H9 (cell line): ENCODE measurements at regions not wholly inside any gene's neighbourhood (a gene's known extent, or its start where the extent isn't known, plus 50 kb on each side); places are given as distances from the start of the nearest gene placed in this dataset.

ENCODE experiments used
- DNase-seq: peaks from one replicate; pipeline ENCODE4 v3.0.0-alpha.2; 2017
- H2AFZ ChIP-seq: one replicate; pipeline ENCODE4 v1.6.1; 2013; ENCODE audit warnings: mild to moderate bottlenecking, low read length, control low read depth, moderate library complexity
- H2AK5ac ChIP-seq: 2 replicates; pipeline ENCODE4 v1.6.1; 2013; ENCODE audit warnings: low read length, control low read depth, mixed read lengths; ENCODE audit not compliant: insufficient read length
- H2BK120ac ChIP-seq: one replicate; pipeline ENCODE4 v1.6.1; 2013; ENCODE audit warnings: low read depth, mild to moderate bottlenecking, low read length, control low read depth, inconsistent platforms; ENCODE audit not compliant: poor library complexity, severe bottlenecking
- H2BK12ac ChIP-seq: 2 replicates; pipeline ENCODE4 v1.6.1; 2013; ENCODE audit warnings: low read length, control low read depth, mixed read lengths, low read depth; ENCODE audit not compliant: insufficient read length
- H2BK15ac ChIP-seq: 2 replicates; pipeline ENCODE4 v1.6.1; 2013; ENCODE audit warnings: low read depth, low read length, control low read depth
- H2BK20ac ChIP-seq: one replicate; pipeline ENCODE4 v1.6.1; 2013; ENCODE audit warnings: low read depth, mild to moderate bottlenecking, low read length, control low read depth, inconsistent platforms; ENCODE audit not compliant: poor library complexity, severe bottlenecking
- H2BK5ac ChIP-seq: 2 replicates; pipeline ENCODE4 v1.6.1; 2013; ENCODE audit warnings: low read length, control low read depth, mixed read lengths; ENCODE audit not compliant: insufficient read length
- H3K14ac ChIP-seq: 2 replicates; pipeline ENCODE4 v1.6.1; 2013; ENCODE audit warnings: low read length, control low read depth; ENCODE audit not compliant: insufficient read depth
- H3K18ac ChIP-seq: 2 replicates; pipeline ENCODE4 v1.6.1; 2013; ENCODE audit warnings: low read depth, mild to moderate bottlenecking, mixed read lengths, low read length, control low read depth; ENCODE audit not compliant: insufficient read length
- H3K23ac ChIP-seq: 2 replicates; pipeline ENCODE4 v1.6.1; 2013; ENCODE audit warnings: low read length, control low read depth, mixed read lengths, low read depth; ENCODE audit not compliant: insufficient read length
- H3K23me2 ChIP-seq: 2 replicates; pipeline ENCODE4 v1.6.1; 2013; ENCODE audit warnings: low read depth, mild to moderate bottlenecking, mixed read lengths, low read length, control low read depth; ENCODE audit not compliant: insufficient read length, poor library complexity, severe bottlenecking
- H3K27ac ChIP-seq: 2 replicates; pipeline ENCODE4 v1.5.1; 2013; ENCODE audit warnings: low read length, control low read depth, mixed read lengths, low read depth; ENCODE audit not compliant: insufficient read length
- H3K27me3 ChIP-seq: 2 replicates; pipeline ENCODE4 v1.6.1; 2013; ENCODE audit warnings: low read length, control low read depth, inconsistent platforms; ENCODE audit not compliant: insufficient read depth
- H3K4ac ChIP-seq: 2 replicates; pipeline ENCODE4 v1.6.1; 2013; ENCODE audit warnings: low read depth, mild to moderate bottlenecking, control low read depth, inconsistent platforms, low read length, moderate library complexity
- H3K4me1 ChIP-seq: 2 replicates; pipeline ENCODE4 v1.6.1; 2013; ENCODE audit warnings: low read length, control low read depth, inconsistent platforms; ENCODE audit not compliant: insufficient read depth
- H3K4me2 ChIP-seq: 2 replicates; pipeline ENCODE4 v1.6.1; 2013; ENCODE audit warnings: low read length, control low read depth, mixed read lengths; ENCODE audit not compliant: insufficient read length, insufficient read depth
- H3K56ac ChIP-seq: 2 replicates; pipeline ENCODE4 v1.6.1; 2013; ENCODE audit warnings: low read depth, mild to moderate bottlenecking, mixed read lengths, low read length, control low read depth; ENCODE audit not compliant: insufficient read length
- H3K79me1 ChIP-seq: 2 replicates; pipeline ENCODE4 v1.6.1; 2013; ENCODE audit warnings: low read depth, mild to moderate bottlenecking, moderate library complexity, low read length, control low read depth, inconsistent platforms; ENCODE audit not compliant: insufficient read depth, poor library complexity, severe bottlenecking
- H3K79me2 ChIP-seq: 2 replicates; pipeline ENCODE4 v1.6.1; 2013; ENCODE audit warnings: low read length, control low read depth, inconsistent platforms; ENCODE audit not compliant: insufficient read depth
- H3K9ac ChIP-seq: 2 replicates; pipeline ENCODE4 v1.6.1; 2013; ENCODE audit warnings: low read length, control low read depth, mixed read lengths; ENCODE audit not compliant: insufficient read length; ENCODE audit errors: extremely low read depth
- H3K9me3 ChIP-seq: one replicate; pipeline ENCODE4 v1.6.1; 2013; ENCODE audit warnings: low read depth, low read length, inconsistent platforms; ENCODE audit not compliant: control insufficient read depth
- H3T11ph ChIP-seq: one replicate; pipeline ENCODE4 v1.6.1; 2013; ENCODE audit warnings: mild to moderate bottlenecking, low read length, control low read depth, inconsistent platforms
- H4K20me1 ChIP-seq: one replicate; pipeline ENCODE4 v1.6.1; 2013; ENCODE audit not compliant: control insufficient read depth, insufficient read length, insufficient read depth
- H4K5ac ChIP-seq: 2 replicates; pipeline ENCODE4 v1.6.1; 2013; ENCODE audit warnings: low read depth, mild to moderate bottlenecking, mixed read lengths, low read length, control low read depth; ENCODE audit not compliant: insufficient read length
- H4K8ac ChIP-seq: replicated peaks from 2 replicates; pipeline ENCODE4 v1.6.1; 2013; ENCODE audit warnings: low read length, control low read depth, mixed read lengths, low read depth; ENCODE audit not compliant: insufficient read length
- H4K91ac ChIP-seq: 2 replicates; pipeline ENCODE4 v1.6.1; 2013; ENCODE audit warnings: low read depth, mild to moderate bottlenecking, moderate library complexity, mixed read lengths, low read length, control low read depth; ENCODE audit not compliant: insufficient read length
- H3K27ac Mint-ChIP-seq, 3 experiments: 2 replicates in 2 of 3; 3 replicates in 1 of 3; pipeline ENCODE4 v1.8.0; 2020 to 2021; ENCODE audit warnings: mixed read lengths in 3 of 3, mild to moderate bottlenecking in 1 of 3, moderate library complexity in 1 of 3
- H3K27me3 Mint-ChIP-seq: 2 replicates; pipeline ENCODE4 v1.8.0; 2021; ENCODE audit warnings: low read depth, mild to moderate bottlenecking, moderate library complexity, mixed read lengths
- H3K36me3 Mint-ChIP-seq, 3 experiments: 2 replicates in 2 of 3; 3 replicates in 1 of 3; pipeline ENCODE4 v1.8.0; 2020 to 2021; ENCODE audit warnings: low read depth in 3 of 3, mixed read lengths in 3 of 3; ENCODE audit not compliant: insufficient read depth in 1 of 3
- H3K4me1 Mint-ChIP-seq, 2 experiments: 2 replicates each; pipeline ENCODE4 v1.8.0; 2020; ENCODE audit warnings: mixed read lengths in 2 of 2
- H3K4me3 Mint-ChIP-seq, 2 experiments: 2 replicates in 1 of 2; 3 replicates in 1 of 2; pipeline ENCODE4 v1.8.0; 2020 to 2021; ENCODE audit warnings: mild to moderate bottlenecking in 2 of 2, mixed read lengths in 2 of 2, moderate library complexity in 1 of 2
- H3K9me3 Mint-ChIP-seq, 2 experiments: 2 replicates in 1 of 2; 3 replicates in 1 of 2; pipeline ENCODE4 v1.8.0; 2020; ENCODE audit warnings: mild to moderate bottlenecking in 2 of 2, mixed read lengths in 2 of 2, moderate library complexity in 1 of 2
- CTCF ChIP-seq: fragments of 200-600 bp; sonication (generic); conservative IDR thresholded peaks from 3 replicates; pipeline ENCODE4 v1.8.0; 2021; ENCODE audit warnings: antibody characterized with exemption, mild to moderate bottlenecking
- WGBS: extraction: QIAGEN DNeasy Blood & Tissue Kit; methylation state at CpG from one replicate; pipeline ENCODE4 v1.1.7; 2013; ENCODE audit warnings: missing lambda C conversion rate, low lambda C conversion rate, mixed read lengths; ENCODE audit not compliant: insufficient read length; ENCODE audit errors: extremely low coverage; 5-methylcytosine and 5-hydroxymethylcytosine counted together

- Histone ChIP-seq H4K5ac (no peak overlapping the region), H3K4ac (no peak overlapping the region), H3K56ac (no peak overlapping the region), H3K79me1 (no peaks in the 10 kb centered on the region), H2AK5ac (no peak overlapping the region), H2BK15ac (no peak overlapping the region), H4K91ac (no peak overlapping the region), H3K4me2 (no peak overlapping the region), H3K23ac (no peak overlapping the region), H3K27ac (no peak overlapping the region), H4K20me1 (no peaks in the 10 kb centered on the region), H3K4me1 (no peaks in the 10 kb centered on the region; the same call in 1 of the 2 replicates), H3K27me3 (no peaks in the 10 kb centered on the region), H2BK5ac (no peak overlapping the region), H3K23me2 (no peaks in the 10 kb centered on the region), H3K79me2 (no peaks in the 10 kb centered on the region), H3K9me3 (no peaks in the 10 kb centered on the region), H3T11ph (no peak overlapping the region), H3K9ac (no peak overlapping the region), H4K8ac (no peak overlapping the region), H3K14ac (no peak overlapping the region), H2AFZ (no peak overlapping the region), H2BK20ac (no peak overlapping the region), H2BK120ac (no peak overlapping the region), H2BK12ac (no peak overlapping the region), H3K18ac (no peak overlapping the region)
- Mint-ChIP-seq H3K9me3 (no peaks in the 10 kb centered on the region; a peak in 1 of 5 replicates), H3K27ac (no peak overlapping the region), H3K36me3 (no peaks in the 10 kb centered on the region; a peak in 1 of 7 replicates), H3K4me1 (peaks cover 4 to 7% of the 10 kb centered on the region in 2 experiments; a peak in 2 of 4 replicates), H3K27me3 (no peaks in the 10 kb centered on the region), H3K4me3 (no peak overlapping the region)
- DNase-seq: no peak
- no peak for TF ChIP-seq CTCF
- WGBS: no CpG with 5 or more reads among the region's 3 CpGs
These were observed 637.3 kb upstream of the GRM7 start for GRCh38 chr3:6223572-6223971.
